Heart left ventricle (tissue), 16 donors: ENCODE measurements at regions not wholly inside any gene's neighbourhood (a gene's known extent, or its start where the extent isn't known, plus 50 kb on each side); places are given as distances from the start of the nearest gene placed in this dataset.
"Not testable (repeated sequence)": the region's sequence is repeated elsewhere in the genome, so short reads cannot be mapped to it uniquely, and the experiment has no call there.

ENCODE experiments used
- ATAC-seq, 4 donors: fragments of 200-7000 bp; cut with Tn5 transposase; one replicate each; pipeline ENCODE4 v1.9.1; 2020 to 2022; ENCODE audit warnings: moderate library complexity in 4 of 4, mild to moderate bottlenecking in 3 of 4, moderate number of reproducible peaks in 1 of 4
- DNase-seq, 5 donors: peaks; one replicate each; pipeline ENCODE4 v3.0.0-alpha.2; 2020
- H3K27ac ChIP-seq, 12 donors: fragments of 200-600 bp; sonication (generic) in 4 of 12; one replicate each; pipeline versions ENCODE4 v1.5.0 to v1.8.0; 2016 to 2022; ENCODE audit warnings: mild to moderate bottlenecking in 2 of 12
- H3K27me3 ChIP-seq, 9 donors: fragments of 200-600 bp; sonication (generic) in 2 of 9; one replicate each; pipeline versions ENCODE4 v1.5.1 to v1.8.0; 2016 to 2022; ENCODE audit warnings: mild to moderate bottlenecking in 3 of 9
- H3K36me3 ChIP-seq, 9 donors: fragments of 200-600 bp; sonication (generic) in 2 of 9; one replicate each; pipeline versions ENCODE4 v1.5.0 to v1.8.0; 2018 to 2022; ENCODE audit warnings: mild to moderate bottlenecking in 2 of 9
- H3K4me1 ChIP-seq, 12 donors: fragments of 200-600 bp; sonication (generic) in 4 of 12; one replicate each; pipeline versions ENCODE4 v1.5.0 to v1.8.0; 2016 to 2022; ENCODE audit warnings: mild to moderate bottlenecking in 3 of 12
- H3K4me3 ChIP-seq, 12 donors: fragments of 200-600 bp; sonication (generic) in 4 of 12; one replicate each; pipeline versions ENCODE4 v1.5.0 to v1.8.0; 2017 to 2022; ENCODE audit warnings: mild to moderate bottlenecking in 9 of 12, moderate library complexity in 4 of 12
- H3K9me3 ChIP-seq, 12 donors: fragments of 200-600 bp; sonication (generic) in 4 of 12; one replicate each; pipeline versions ENCODE4 v1.5.0 to v1.8.0; 2016 to 2022; ENCODE audit warnings: mild to moderate bottlenecking in 1 of 12
- POLR2A ChIP-seq, 2 donors: fragments of 450-650 bp; IDR thresholded peaks; one replicate each; pipeline ENCODE4 v1.6.1; 2017; ENCODE audit warnings: antibody characterized with exemption in 2 of 2, mild to moderate bottlenecking in 2 of 2, moderate library complexity in 2 of 2
- WGBS, 4 donors: extraction: QIAGEN DNeasy Blood & Tissue Kit in 2 of 4; methylation state at CpG; one replicate each; pipeline versions ENCODE4 v1.1.5 to v1.1.7; 2013 to 2018; 5-methylcytosine and 5-hydroxymethylcytosine counted together
- intact Hi-C, 10 donors: fragments of 100-400 bp; cut with DNase I; formaldehyde crosslinking; loops; one replicate each; pipeline versions ENCODE4 v1.11.1 to v1.14.2; 2022
- TF ChIP-seq, protein P1 (sequence below), 12 donors: fragments of 200-600 bp; sonication (generic) in 4 of 12; IDR thresholded peaks; one replicate each; pipeline versions ENCODE4 v1.5.0 to v1.8.0; 2018 to 2022; ENCODE audit warnings: antibody characterized with exemption in 12 of 12, mild to moderate bottlenecking in 5 of 12
- donor health status: ischemic (EF 13 %, LVEDD 7.1; RV severe dilation, severe dysfunction).
- donor health status: healthy with polysubstance abuse.
- donor health status: DM: no; HTN: yes; CAD: no.
- donor health status: DM: no; HTN: no; CAD: no.
- donor health status: ischemic (EF 25% LVEDD 6.9; RV normal size, moderate dysfunction).
- donor health status: ischemic (EF 25% LVEDD 5.7; RV mildly dilated, moderate dysfunction).
- donor health status: healthy.
- donor health status: DM: yes; HTN: yes; CAD: no.
- donor health status: ischemic (EF 35%, LVEDD 5.7; RV mildly dilated, moderate dysfunction).
- donor health status: nonischemic (EF 11% LVEDD 7.7; RV severe dilation, severe dysfunction).
- donor health status: DM: yes; HTN: yes; CAD: no.
- donor health status: PGD.
- donor health status: ischemic (EF 29% LVEDD 5.4; RV normal size, mild dysfunction).
- donor health status: nonischemic (EF 23%, LVEDD 6.1; RV moderate dilation, normal function).

GRCh38 chr19:30682146-30682998 is 310.2 kb downstream of the ZNF536 start:
- intact Hi-C loops, result loop anchor here (2.0 to 10.0 kb wide), 12 partner anchors 672 to 1890 kb away; no protein-coding TSS in a partner anchor

GRCh38 chr19:30681162-30682100 is 309.2 kb downstream of the ZNF536 start:
- no peak overlapping the region for H3K4me3 ChIP-seq
- H3K9me3 ChIP-seq, result no peaks in the 10 kb centered on the region
- H3K27ac ChIP-seq, result no peak overlapping the region
- DNase-seq, result no peak
- no peaks in the 10 kb centered on the region for H3K4me1 ChIP-seq
- peak in 2 of 4 donors; percentile 34 to 37 for ATAC-seq
- H3K36me3 ChIP-seq, result no peaks in the 10 kb centered on the region
- TF ChIP-seq POLR2A (IDR thresholded peaks at IDR 0.05), result no peak
- TF ChIP-seq, protein P1, sequence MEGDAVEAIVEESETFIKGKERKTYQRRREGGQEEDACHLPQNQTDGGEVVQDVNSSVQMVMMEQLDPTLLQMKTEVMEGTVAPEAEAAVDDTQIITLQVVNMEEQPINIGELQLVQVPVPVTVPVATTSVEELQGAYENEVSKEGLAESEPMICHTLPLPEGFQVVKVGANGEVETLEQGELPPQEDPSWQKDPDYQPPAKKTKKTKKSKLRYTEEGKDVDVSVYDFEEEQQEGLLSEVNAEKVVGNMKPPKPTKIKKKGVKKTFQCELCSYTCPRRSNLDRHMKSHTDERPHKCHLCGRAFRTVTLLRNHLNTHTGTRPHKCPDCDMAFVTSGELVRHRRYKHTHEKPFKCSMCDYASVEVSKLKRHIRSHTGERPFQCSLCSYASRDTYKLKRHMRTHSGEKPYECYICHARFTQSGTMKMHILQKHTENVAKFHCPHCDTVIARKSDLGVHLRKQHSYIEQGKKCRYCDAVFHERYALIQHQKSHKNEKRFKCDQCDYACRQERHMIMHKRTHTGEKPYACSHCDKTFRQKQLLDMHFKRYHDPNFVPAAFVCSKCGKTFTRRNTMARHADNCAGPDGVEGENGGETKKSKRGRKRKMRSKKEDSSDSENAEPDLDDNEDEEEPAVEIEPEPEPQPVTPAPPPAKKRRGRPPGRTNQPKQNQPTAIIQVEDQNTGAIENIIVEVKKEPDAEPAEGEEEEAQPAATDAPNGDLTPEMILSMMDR (IDR thresholded peaks at IDR 0.05), result no peak
- intact Hi-C loops, result loop anchor here (2.0 to 10.0 kb wide), 12 partner anchors 673 to 1891 kb away; no protein-coding TSS in a partner anchor
- 63 to 71% (median 66%) methylated on average over 17 to 19 of the region's 19 CpGs for WGBS, 4 donors
- H3K27me3 ChIP-seq, result peaks cover 0 to 20% (median 4%) of the 10 kb centered on the region in 9 donors

More at GRCh38 chr19:30682146-30682998, 310.2 kb downstream of the ZNF536 start:
- no peak overlapping the region for H3K27ac ChIP-seq
- H3K4me3 ChIP-seq, result no peak overlapping the region
- H3K9me3 ChIP-seq, result no peaks in the 10 kb centered on the region
- H3K4me1 ChIP-seq, result peaks cover 0 to 4% (median 0%) of the 10 kb centered on the region in 12 donors
- H3K36me3 ChIP-seq, result no peaks in the 10 kb centered on the region
- ATAC-seq (peak in 2 of 4 donors; percentile 5 to 20), DNase-seq (no peak)
- TF ChIP-seq, protein P1 (IDR thresholded peaks at IDR 0.05), result no peak
- TF ChIP-seq POLR2A (IDR thresholded peaks at IDR 0.05), result no peak
- H3K27me3 ChIP-seq, result peaks cover 0 to 30% (median 10%) of the 10 kb centered on the region in 9 donors
- 51 to 62% (median 57%) methylated on average over 27 of the region's 27 CpGs for WGBS, 4 donors

DNA sequence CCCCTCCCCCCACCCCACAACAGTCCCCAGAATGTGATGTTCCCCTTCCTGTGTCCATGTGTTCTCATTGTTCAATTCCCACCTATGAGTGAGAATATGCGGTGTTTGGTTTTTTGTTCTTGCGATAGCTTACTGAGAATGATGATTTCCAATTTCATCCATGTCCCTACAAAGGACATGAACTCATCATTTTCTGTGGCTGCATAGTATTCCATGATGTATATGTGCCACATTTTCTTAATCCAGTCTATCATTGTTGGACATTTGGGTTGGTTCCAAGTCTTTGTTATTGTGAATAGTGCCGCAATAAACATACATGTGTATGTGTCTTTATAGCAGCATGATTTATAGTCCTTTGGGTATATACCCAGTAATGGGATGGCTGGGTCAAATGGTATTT is 308.2 kb downstream of the ZNF536 start:
- ATAC-seq, H3K4me1 ChIP-seq, H3K9me3 ChIP-seq, DNase-seq, H3K4me3 ChIP-seq, H3K27ac ChIP-seq, H3K36me3 ChIP-seq: not testable (repeated sequence)
- intact Hi-C loops, result loop anchor here (5.0 to 10.0 kb wide), 10 partner anchors 674 to 1892 kb away; no protein-coding TSS in a partner anchor
- H3K27me3 ChIP-seq, result peaks cover 0 to 11% (median 3%) of the 10 kb centered on the region in 9 donors
- 68 to 100% (median 79%) methylated on average over 1 to 3 of the region's 3 CpGs for WGBS, 4 donors

DNA sequence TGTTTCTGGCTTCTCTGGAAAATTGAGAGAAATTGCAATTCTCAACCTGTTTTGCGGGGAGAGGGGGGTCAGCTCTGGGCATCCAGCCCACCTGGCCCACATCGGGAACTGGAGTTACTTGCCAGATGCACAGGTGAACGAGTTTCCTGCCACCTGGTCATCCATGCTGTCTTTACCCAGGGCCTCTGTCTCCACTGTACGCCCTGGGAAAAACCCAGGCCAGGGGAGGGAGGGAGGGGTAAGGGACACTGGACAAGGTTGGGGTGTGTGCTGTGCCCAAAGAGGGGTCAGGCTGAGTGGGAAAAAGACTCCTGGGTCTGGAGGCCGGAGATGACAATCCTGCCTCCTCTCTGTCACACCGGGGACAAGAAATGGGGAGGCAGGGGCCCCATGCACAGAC is 307.6 kb downstream of the ZNF536 start:
- Histone ChIP-seq H3K9me3 (no peaks in the 10 kb centered on the region), H3K27me3 (peaks cover 0 to 8% (median 3%) of the 10 kb centered on the region in 9 donors), H3K36me3 (no peaks in the 10 kb centered on the region), H3K4me3 (no peak overlapping the region), H3K4me1 (no peaks in the 10 kb centered on the region), H3K27ac (no peak overlapping the region)
- 69 to 81% (median 74%) methylated on average over 6 of the region's 6 CpGs for WGBS, 4 donors
- TF ChIP-seq POLR2A (IDR thresholded peaks at IDR 0.05), result no peak
- TF ChIP-seq, protein P1 (IDR thresholded peaks at IDR 0.05), result no peak
- no peak for ATAC-seq
- DNase-seq, result no peak
- intact Hi-C loops, result loop anchor here (5.0 to 10.0 kb wide), 11 partner anchors 675 to 1893 kb away; no protein-coding TSS in a partner anchor
